Heart left ventricle (tissue), 13 donors: ENCODE measurements at regions not wholly inside any gene's neighbourhood (a gene's known extent, or its start where the extent isn't known, plus 50 kb on each side); places are given as distances from the start of the nearest gene placed in this dataset.

ENCODE experiments used
- CTCF ChIP-seq, 12 donors: fragments of 200-600 bp; sonication (generic) in 4 of 12; IDR thresholded peaks; one replicate each; pipeline versions ENCODE4 v1.5.0 to v1.8.0; 2018 to 2022; ENCODE audit warnings: antibody characterized with exemption in 12 of 12, mild to moderate bottlenecking in 5 of 12
- POLR2A ChIP-seq, 2 donors: fragments of 450-650 bp; IDR thresholded peaks; one replicate each; pipeline ENCODE4 v1.6.1; 2017; ENCODE audit warnings: antibody characterized with exemption in 2 of 2, mild to moderate bottlenecking in 2 of 2, moderate library complexity in 2 of 2
- donor health status: ischemic (EF 13 %, LVEDD 7.1; RV severe dilation, severe dysfunction).
- donor health status: DM: no; HTN: yes; CAD: no.
- donor health status: DM: no; HTN: no; CAD: no.
- donor health status: ischemic (EF 25% LVEDD 6.9; RV normal size, moderate dysfunction).
- donor health status: ischemic (EF 25% LVEDD 5.7; RV mildly dilated, moderate dysfunction).
- donor health status: ischemic (EF 35%, LVEDD 5.7; RV mildly dilated, moderate dysfunction).
- donor health status: nonischemic (EF 11% LVEDD 7.7; RV severe dilation, severe dysfunction).
- donor health status: DM: yes; HTN: yes; CAD: no.
- donor health status: PGD.
- donor health status: ischemic (EF 29% LVEDD 5.4; RV normal size, mild dysfunction).
- donor health status: nonischemic (EF 23%, LVEDD 6.1; RV moderate dilation, normal function).

GRCh38 chrX:39144956-39145355 is 343.7 kb downstream of the MID1IP1 start:
- TF ChIP-seq CTCF (IDR thresholded peaks at IDR 0.05) (no peak), POLR2A (IDR thresholded peaks at IDR 0.05) (no peak)
